ENCODE measurements at regions not wholly inside any gene's neighbourhood (a gene's known extent, or its start where the extent isn't known, plus 50 kb on each side); places are given as distances from the start of the nearest gene placed in this dataset.

DNA sequence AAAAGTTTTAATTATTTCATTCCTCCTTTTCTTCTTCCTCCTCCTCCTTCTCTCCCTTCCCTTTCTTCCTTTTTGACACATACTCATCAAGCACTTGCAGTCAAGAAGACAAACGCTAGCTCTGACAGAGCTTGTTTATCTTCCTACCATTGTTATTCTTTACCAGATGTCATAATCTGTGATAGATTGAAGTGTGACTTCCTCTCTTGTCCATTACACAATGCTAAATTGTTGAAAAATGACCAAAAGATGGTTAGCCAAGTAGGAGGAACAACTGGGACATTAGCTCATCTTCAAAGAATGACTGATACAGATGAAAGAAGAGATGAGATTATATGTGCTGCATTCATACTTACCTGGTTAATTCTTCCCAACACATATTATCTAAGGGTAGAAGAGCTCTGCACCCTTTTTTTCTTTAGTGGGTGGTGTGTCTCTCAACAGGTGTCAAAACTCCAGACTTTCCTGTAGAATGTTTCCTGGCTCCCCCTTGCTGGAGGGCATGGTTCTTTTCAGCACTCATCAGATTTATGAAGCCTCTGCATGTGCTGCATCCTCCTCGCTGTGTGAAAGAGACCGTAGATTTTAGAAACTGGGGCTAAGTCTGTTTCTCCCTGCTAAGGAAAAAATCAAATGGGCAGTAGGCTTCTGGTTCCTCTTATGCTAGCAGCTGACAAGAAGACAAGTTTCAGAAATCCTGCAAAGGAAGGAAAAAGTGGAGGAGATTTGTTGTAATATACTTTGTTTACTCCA lies 147.1 kb downstream of the TMX1 start:
- DNase-seq (ENCODE audit: low read depth in 1 of 2, low spot score in 1 of 2): no peak
- Histone ChIP-seq H3K27me3 (ENCODE audit: insufficient read depth, poor library complexity, severe bottlenecking) (no peaks in the 10 kb centered on the region), H3K4me3 (replicated peaks; ENCODE audit: insufficient read depth, low read length) (no peak overlapping the region), H3K27ac (replicated peaks) (no peak overlapping the region)
- peak; percentile 9; the same call in 1 of the 2 replicates for TF ChIP-seq SPI1 (IDR thresholded peaks at IDR 0.05; ENCODE audit: borderline replicate concordance, low read depth)
- TF ChIP-seq REST (IDR thresholded peaks at IDR 0.05; ENCODE audit: insufficient replicate concordance, low read depth): no peak
- TF ChIP-seq CTCF (IDR thresholded peaks at IDR 0.05; ENCODE audit: insufficient read depth, low read length): no peak

GRCh38 chr14:51392416-51392815 lies 152.4 kb downstream of the TMX1 start:
- TF ChIP-seq REST (IDR thresholded peaks at IDR 0.05; ENCODE audit: insufficient replicate concordance, low read depth): no peak
- no peak for TF ChIP-seq CTCF (IDR thresholded peaks at IDR 0.05; ENCODE audit: insufficient read depth, low read length)
- no peak for TF ChIP-seq POLR2AphosphoS5 (IDR thresholded peaks at IDR 0.05; ENCODE audit: low read depth)
- TF ChIP-seq SPI1 (IDR thresholded peaks at IDR 0.05; ENCODE audit: borderline replicate concordance, low read depth): no peak
- no peak for TF ChIP-seq GABPA (IDR thresholded peaks at IDR 0.05; ENCODE audit: low read depth)
- no peak for DNase-seq (ENCODE audit: low read depth in 1 of 2, low spot score in 1 of 2)

DNA sequence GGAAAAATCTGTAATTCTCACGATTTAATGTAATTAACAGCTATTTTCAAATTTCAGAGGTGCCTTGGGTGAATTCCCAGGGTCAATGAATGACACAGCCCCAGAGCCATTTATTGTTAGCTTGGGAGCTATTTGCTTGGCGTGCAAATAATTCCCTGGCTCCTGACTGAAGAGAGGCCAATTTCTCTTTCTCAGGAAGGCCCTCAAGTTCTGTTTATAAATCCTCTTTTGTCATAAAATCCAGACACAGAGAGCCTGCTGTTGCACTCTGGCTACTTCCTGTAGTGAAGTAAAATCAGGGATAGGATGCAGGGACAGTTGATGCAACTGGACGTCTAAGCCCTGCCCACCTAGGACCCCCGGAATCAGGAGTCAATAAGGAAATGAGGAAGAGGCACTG lies 154.3 kb downstream of the TMX1 start:
- H3K27me3 ChIP-seq (ENCODE audit: insufficient read depth, poor library complexity, severe bottlenecking): peaks cover 3% of the 10 kb centered on the region
- no peak for TF ChIP-seq SPI1 (IDR thresholded peaks at IDR 0.05; ENCODE audit: borderline replicate concordance, low read depth)
- no peak for TF ChIP-seq REST (IDR thresholded peaks at IDR 0.05; ENCODE audit: insufficient replicate concordance, low read depth)
- no peak for TF ChIP-seq GABPA (IDR thresholded peaks at IDR 0.05; ENCODE audit: low read depth)
- no peak for TF ChIP-seq POLR2AphosphoS5 (IDR thresholded peaks at IDR 0.05; ENCODE audit: low read depth)
- TF ChIP-seq CTCF (IDR thresholded peaks at IDR 0.05; ENCODE audit: insufficient read depth, low read length): no peak
- H3K27ac ChIP-seq (replicated peaks): no peak overlapping the region
- H3K4me3 ChIP-seq (replicated peaks; ENCODE audit: insufficient read depth, low read length): no peak overlapping the region
- no peak for DNase-seq (ENCODE audit: low read depth in 1 of 2, low spot score in 1 of 2)

More at GRCh38 chr14:51392416-51392815, 152.4 kb downstream of the TMX1 start:
- no peaks in the 10 kb centered on the region for H3K27me3 ChIP-seq (ENCODE audit: insufficient read depth, poor library complexity, severe bottlenecking)
- H3K4me3 ChIP-seq (replicated peaks; ENCODE audit: insufficient read depth, low read length): no peak overlapping the region
- H3K27ac ChIP-seq (replicated peaks): no peak overlapping the region
